MCF 10A (cell line): ENCODE measurements at regions not wholly inside any gene's neighbourhood (a gene's known extent, or its start where the extent isn't known, plus 50 kb on each side); places are given as distances from the start of the nearest gene placed in this dataset.

ENCODE experiments used
- BruUV-seq: library from RNA; stranded (reverse); fragments of 400-500 nt; replicated peaks from 2 replicates; lab custom pipeline; 2021; lab: Mats Ljungman, UMichigan
- CTCF ChIA-PET: fragments of 300-600 bp; sonication (Branson Sonifier 250); formaldehyde crosslinking; extraction: SDS; loops from one replicate; lab custom pipeline; 2021; ENCODE audit warnings: antibody characterized with exemption, inconsistent platforms; lab: Yijun Ruan, JAX
- POLR2A ChIA-PET: fragments of 300-600, 350-650 bp; sonication (Branson Sonifier 250); formaldehyde crosslinking; extraction: SDS; loops from one replicate; lab custom pipeline; 2020; ENCODE audit warnings: antibody characterized with exemption, inconsistent platforms; lab: Yijun Ruan, JAX
- DNase-seq: peaks from one replicate; pipeline ENCODE4 v3.0.0-alpha.2; 2018; ENCODE audit not compliant: unreplicated experiment
- H3K27ac Mint-ChIP-seq: one replicate; pipeline ENCODE4 v1.8.0; 2022; ENCODE audit warnings: mild to moderate bottlenecking, low read depth, mixed read lengths; ENCODE audit not compliant: unreplicated experiment
- H3K27me3 Mint-ChIP-seq: one replicate; pipeline ENCODE4 v1.8.0; 2022; ENCODE audit warnings: mixed read lengths; ENCODE audit not compliant: insufficient read depth, unreplicated experiment
- H3K36me3 Mint-ChIP-seq: one replicate; pipeline ENCODE4 v1.8.0; 2022; ENCODE audit warnings: mild to moderate bottlenecking, moderate library complexity, mixed read lengths; ENCODE audit not compliant: insufficient read depth, unreplicated experiment
- H3K4me1 Mint-ChIP-seq: one replicate; pipeline ENCODE4 v1.8.0; 2022; ENCODE audit warnings: mixed read lengths; ENCODE audit not compliant: insufficient read depth, unreplicated experiment
- H3K4me3 Mint-ChIP-seq: one replicate; pipeline ENCODE4 v1.8.0; 2022; ENCODE audit warnings: mild to moderate bottlenecking, moderate library complexity, mixed read lengths; ENCODE audit not compliant: unreplicated experiment
- H3K9me3 Mint-ChIP-seq: one replicate; pipeline ENCODE4 v1.8.0; 2022; ENCODE audit warnings: mixed read lengths; ENCODE audit not compliant: unreplicated experiment
- intact Hi-C: fragments of 100-400 bp; cut with micrococcal nuclease; formaldehyde crosslinking; loops from 2 replicates; pipeline ENCODE4 v1.14.1; 2022
- TF ChIP-seq, protein P1 (sequence below): fragments of 200-600 bp; IDR thresholded peaks from one replicate; pipeline ENCODE4 v1.8.0; 2022; ENCODE audit warnings: antibody characterized with exemption, mild to moderate bottlenecking; ENCODE audit not compliant: unreplicated experiment

- no peak for DNase-seq
- no TSS peak for BruUV-seq
- Mint-ChIP-seq H3K27me3 (no peaks in the 10 kb centered on the region), H3K4me3 (no peak overlapping the region), H3K9me3 (no peaks in the 10 kb centered on the region), H3K27ac (no peak overlapping the region), H3K36me3 (no peaks in the 10 kb centered on the region), H3K4me1 (peaks cover 6% of the 10 kb centered on the region)
- ChIA-PET CTCF (no interaction called here), POLR2A (no interaction called here)
- TF ChIP-seq, protein P1, sequence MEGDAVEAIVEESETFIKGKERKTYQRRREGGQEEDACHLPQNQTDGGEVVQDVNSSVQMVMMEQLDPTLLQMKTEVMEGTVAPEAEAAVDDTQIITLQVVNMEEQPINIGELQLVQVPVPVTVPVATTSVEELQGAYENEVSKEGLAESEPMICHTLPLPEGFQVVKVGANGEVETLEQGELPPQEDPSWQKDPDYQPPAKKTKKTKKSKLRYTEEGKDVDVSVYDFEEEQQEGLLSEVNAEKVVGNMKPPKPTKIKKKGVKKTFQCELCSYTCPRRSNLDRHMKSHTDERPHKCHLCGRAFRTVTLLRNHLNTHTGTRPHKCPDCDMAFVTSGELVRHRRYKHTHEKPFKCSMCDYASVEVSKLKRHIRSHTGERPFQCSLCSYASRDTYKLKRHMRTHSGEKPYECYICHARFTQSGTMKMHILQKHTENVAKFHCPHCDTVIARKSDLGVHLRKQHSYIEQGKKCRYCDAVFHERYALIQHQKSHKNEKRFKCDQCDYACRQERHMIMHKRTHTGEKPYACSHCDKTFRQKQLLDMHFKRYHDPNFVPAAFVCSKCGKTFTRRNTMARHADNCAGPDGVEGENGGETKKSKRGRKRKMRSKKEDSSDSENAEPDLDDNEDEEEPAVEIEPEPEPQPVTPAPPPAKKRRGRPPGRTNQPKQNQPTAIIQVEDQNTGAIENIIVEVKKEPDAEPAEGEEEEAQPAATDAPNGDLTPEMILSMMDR = no peak
- intact Hi-C loops = no loop called here
Observed at GRCh38 chr1:79380078-79380477, 373.5 kb upstream of the ADGRL4 start.

DNA sequence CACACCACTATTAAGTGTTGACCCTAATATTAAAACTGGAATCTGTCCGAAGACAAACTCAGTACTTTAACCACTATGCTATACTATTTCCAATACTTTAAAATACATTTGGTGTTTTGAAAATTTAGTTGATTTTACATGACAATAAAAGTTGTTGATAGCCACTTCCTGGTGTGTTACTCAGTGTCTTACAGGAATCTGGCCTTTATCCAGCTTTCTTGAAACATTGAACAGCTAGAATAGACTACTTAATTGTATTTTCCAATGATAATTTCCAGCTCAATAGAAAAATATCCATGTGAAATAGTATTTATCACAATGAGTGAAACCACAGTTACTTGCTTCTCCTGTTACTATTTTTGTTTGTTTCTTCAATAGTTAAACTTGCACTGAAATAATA is 369.6 kb upstream of the ADGRL4 start:
- intact Hi-C loops = no loop called here
- Mint-ChIP-seq H3K27ac (no peak overlapping the region), H3K4me3 (no peak overlapping the region), H3K36me3 (no peaks in the 10 kb centered on the region), H3K4me1 (peaks cover 12% of the 10 kb centered on the region), H3K9me3 (no peaks in the 10 kb centered on the region), H3K27me3 (no peaks in the 10 kb centered on the region)
- POLR2A ChIA-PET = no interaction called here
- CTCF ChIA-PET = interaction anchor here (1.2 kb wide), 1 partner anchor 22 kb away, joined by 6 read pairs; no protein-coding TSS in a partner anchor
- no TSS peak for BruUV-seq
- TF ChIP-seq, protein P1 = no peak
- no peak for DNase-seq

- peaks cover 12% of the 10 kb centered on the region for H3K4me1 Mint-ChIP-seq
- H3K4me3 Mint-ChIP-seq = no peak overlapping the region
- TF ChIP-seq, protein P1 = no peak
- no TSS peak for BruUV-seq
- H3K9me3 Mint-ChIP-seq = no peaks in the 10 kb centered on the region
- H3K27me3 Mint-ChIP-seq = no peaks in the 10 kb centered on the region
- intact Hi-C loops = no loop called here
- no peaks in the 10 kb centered on the region for H3K36me3 Mint-ChIP-seq
- ChIA-PET POLR2A (interaction anchor here (0.7 kb wide), 1 partner anchor 8 kb away, joined by 3 read pairs; no protein-coding TSS in a partner anchor), CTCF (no interaction called here)
- no peak for DNase-seq
- no peak overlapping the region for H3K27ac Mint-ChIP-seq
Observed at GRCh38 chr1:79375352-79375751, 368.8 kb upstream of the ADGRL4 start.

GRCh38 chr1:79374397-79374796 is 367.9 kb upstream of the ADGRL4 start:
- ChIA-PET CTCF (interaction anchor here (0.7 kb wide), 1 partner anchor 9 kb away, joined by 4 read pairs; no protein-coding TSS in a partner anchor), POLR2A (interaction anchor here (0.6 kb wide), 1 partner anchor 10 kb away, joined by 3 read pairs; no protein-coding TSS in a partner anchor)
- TF ChIP-seq, protein P1 = no peak
- no peaks in the 10 kb centered on the region for H3K36me3 Mint-ChIP-seq
- no TSS peak for BruUV-seq
- peaks cover 12% of the 10 kb centered on the region for H3K4me1 Mint-ChIP-seq
- H3K27me3 Mint-ChIP-seq = no peaks in the 10 kb centered on the region
- no peaks in the 10 kb centered on the region for H3K9me3 Mint-ChIP-seq
- intact Hi-C loops = no loop called here
- no peak overlapping the region for H3K4me3 Mint-ChIP-seq
- no peak overlapping the region for H3K27ac Mint-ChIP-seq
- DNase-seq = no peak
